ENCODE measurements at regions not wholly inside any gene's neighbourhood (a gene's known extent, or its start where the extent isn't known, plus 50 kb on each side); places are given as distances from the start of the nearest gene placed in this dataset.

GRCh38 chr12:92621312-92621711 lies 81.5 kb upstream of the PLEKHG7 start (continued):
- TF ChIP-seq PRDM2 (tag by site-specific recombination; IDR thresholded peaks at IDR 0.05; ENCODE audit: borderline replicate concordance) (no peak), KLF8 (tag by site-specific recombination; IDR thresholded peaks at IDR 0.05) (no peak), ZNF571 (tag by site-specific recombination; IDR thresholded peaks at IDR 0.05) (no peak), HIC1 (tag by site-specific recombination; IDR thresholded peaks at IDR 0.05) (no peak), ZNF580 (tag by site-specific recombination; IDR thresholded peaks at IDR 0.05) (no peak), ZNF350 (tag by site-specific recombination; IDR thresholded peaks at IDR 0.05) (no peak)

GRCh38 chr12:92619730-92620684 lies 82.8 kb upstream of the PLEKHG7 start:
- Histone ChIP-seq H3K4me3 (ENCODE audit: low read depth, low read length) (no peak overlapping the region), H3K27ac (ENCODE audit: extremely low read depth, low read depth, low read length) (no peak overlapping the region)
- TF ChIP-seq ZNF324 (tag by site-specific recombination; IDR thresholded peaks at IDR 0.05) (no peak), KLF10 (tag by site-specific recombination; IDR thresholded peaks at IDR 0.05) (no peak), OVOL3 (tag by site-specific recombination; IDR thresholded peaks at IDR 0.05) (no peak), ZBTB8A (tag by site-specific recombination; IDR thresholded peaks at IDR 0.05) (no peak), ZNF792 (tag by site-specific recombination; IDR thresholded peaks at IDR 0.05) (no peak), ZFHX2 (tag by site-specific recombination; conservative IDR thresholded peaks at IDR 0.05) (no peak), ZNF629 (tag by site-specific recombination; IDR thresholded peaks at IDR 0.05) (no peak), BCL11B (tag by site-specific recombination; IDR thresholded peaks at IDR 0.05; ENCODE audit: low read depth) (no peak), KLF9 (tag by site-specific recombination; IDR thresholded peaks at IDR 0.05; ENCODE audit: low read depth) (no peak), ZBTB10 (tag by site-specific recombination; IDR thresholded peaks at IDR 0.05) (no peak), ZNF677 (tag by site-specific recombination; IDR thresholded peaks at IDR 0.05) (no peak), ZNF645 (tag by site-specific recombination; IDR thresholded peaks at IDR 0.05) (no peak), ZSCAN30 (tag by site-specific recombination; IDR thresholded peaks at IDR 0.05) (no peak)

More at GRCh38 chr12:92619730-92620684, 82.8 kb upstream of the PLEKHG7 start:
- ChIA-PET CTCF (interaction anchor here (0.5 kb wide), 1 partner anchor 20 kb away, joined by 3 read pairs; no protein-coding TSS in a partner anchor), POLR2A (no interaction called here)
- Histone ChIP-seq H3K4me1 (ENCODE audit: control insufficient read depth, insufficient read depth, low read length) (no peaks in the 10 kb centered on the region), H3K36me3 (ENCODE audit: control insufficient read depth in 2 of 2, insufficient read depth in 1 of 2, low read length in 2 of 2) (no peaks in the 10 kb centered on the region), H3K9me3 (ENCODE audit: control insufficient read depth, insufficient read depth, low read depth, low read length) (no peaks in the 10 kb centered on the region)
